HCT116 (cell line): ENCODE measurements at regions not wholly inside any gene's neighbourhood (a gene's known extent, or its start where the extent isn't known, plus 50 kb on each side); places are given as distances from the start of the nearest gene placed in this dataset.

ENCODE experiments used
- ATAC-seq: fragments of 200-7000 bp; cut with Tn5 transposase; 2 replicates; pipeline ENCODE4 v1.9.1; 2020; ENCODE audit warnings: mild to moderate bottlenecking, moderate library complexity
- BruUV-seq: library from RNA; stranded (reverse); fragments of 400-500 nt; replicated peaks from 2 replicates; lab custom pipeline; 2021; lab: Mats Ljungman, UMichigan
- CTCF ChIA-PET: fragments of 300-600 bp; sonication (Branson Sonifier 250); formaldehyde crosslinking; loops from one replicate; lab custom pipeline; 2021; ENCODE audit warnings: antibody characterized with exemption; lab: Charles Lee
- POLR2A ChIA-PET: fragments of 300-600, 350-600 bp; sonication (Branson Sonifier 250); formaldehyde crosslinking; loops from one replicate; lab custom pipeline; 2021; ENCODE audit warnings: antibody characterized with exemption; lab: Charles Lee
- RAD21 ChIA-PET, 2 experiments: fragments of 300-600 bp; sonication (Branson Sonifier 250); formaldehyde crosslinking; loops; one replicate each; lab custom pipeline; 2023; ENCODE audit warnings: low total read pairs in 2 of 2; ENCODE audit not compliant: uncharacterized antibody in 2 of 2, unreplicated experiment in 2 of 2, low non-redundant PET in 1 of 2; lab: Charles Lee
- DNase-seq: peaks from one replicate; pipeline ENCODE4 v3.0.0-alpha.2; 2010; ENCODE audit warnings: low read depth, low spot score
- H2AFZ ChIP-seq: fragments of 200-600 bp; shearing (Covaris generic), sonication (generic); 2 replicates; pipeline ENCODE4 v1.6.1; 2017; ENCODE audit warnings: low read depth, mixed run types, mixed read lengths, antibody characterized with exemption, low read length; ENCODE audit not compliant: poor library complexity, severe bottlenecking
- H3K27ac ChIP-seq: 2 replicates; pipeline ENCODE4 v1.5.1; 2012; ENCODE audit warnings: low read depth, low read length
- H3K27me3 ChIP-seq: fragments of 200-600 bp; sonication (generic); 2 replicates; pipeline ENCODE4 v1.6.1; 2016; ENCODE audit warnings: mixed run types, low read length, mixed read lengths; ENCODE audit not compliant: insufficient read depth
- H3K36me3 ChIP-seq, 2 experiments: fragments of 200-500 bp in 1 of 2; fragments of 200-600 bp in 1 of 2; sonication (Bioruptor generic) in 1 of 2; sonication (generic) in 1 of 2; 2 replicates each; pipeline versions ENCODE4 v1.5.1 to v1.6.1; 2014 to 2016; ENCODE audit warnings: low read length in 2 of 2, inconsistent platforms in 1 of 2, mixed read lengths in 1 of 2, mixed run types in 1 of 2; ENCODE audit not compliant: insufficient read depth in 2 of 2, control insufficient read depth in 1 of 2
- H3K4me1 ChIP-seq, 2 experiments: fragments of 200-600 bp in 1 of 2; sonication (generic) in 1 of 2; 2 replicates each; pipeline versions ENCODE4 v1.5.1 to v1.6.1; 2012 to 2017; ENCODE audit warnings: low read length in 2 of 2, inconsistent platforms in 1 of 2, mild to moderate bottlenecking in 1 of 2, mixed read lengths in 1 of 2, mixed run types in 1 of 2, moderate library complexity in 1 of 2; ENCODE audit not compliant: insufficient read depth in 2 of 2, control insufficient read depth in 1 of 2
- H3K4me2 ChIP-seq: fragments of 200-600 bp; sonication (generic); 2 replicates; pipeline ENCODE4 v1.6.1; 2017; ENCODE audit warnings: mixed run types, low read length, mixed read lengths
- H3K4me3 ChIP-seq, 2 experiments: fragments of 200-600 bp in 1 of 2; sonication (generic) in 1 of 2; replicated peaks in 1 of 2; 2 replicates each; pipeline ENCODE4 v1.5.1; 2011 to 2016; ENCODE audit warnings: low read length in 2 of 2, control low read depth in 1 of 2, low read depth in 1 of 2, mild to moderate bottlenecking in 1 of 2, mixed read lengths in 1 of 2, mixed run types in 1 of 2
- H3K79me2 ChIP-seq: fragments of 200-600 bp; sonication (generic); 2 replicates; pipeline ENCODE4 v1.6.1; 2017; ENCODE audit warnings: mild to moderate bottlenecking, mixed run types, low read length, moderate library complexity, mixed read lengths; ENCODE audit not compliant: insufficient read depth
- H3K9ac ChIP-seq: fragments of 200-600 bp; sonication (generic); 2 replicates; pipeline ENCODE4 v1.6.1; 2016; ENCODE audit warnings: low read length, mixed read lengths
- H3K9me2 ChIP-seq: fragments of 200-600 bp; sonication (generic), shearing (Covaris generic); 2 replicates; pipeline ENCODE4 v1.6.1; 2017; ENCODE audit warnings: mixed run types, mild to moderate bottlenecking, moderate library complexity; ENCODE audit not compliant: insufficient read depth
- H3K9me3 ChIP-seq, 2 experiments: fragments of 200-500 bp in 1 of 2; fragments of 200-600 bp in 1 of 2; sonication (Bioruptor generic) in 1 of 2; sonication (generic) in 1 of 2; 2 replicates each; pipeline ENCODE4 v1.6.1; 2014 to 2017; ENCODE audit warnings: low read length in 2 of 2, mixed read lengths in 2 of 2, inconsistent platforms in 1 of 2, low read depth in 1 of 2, mild to moderate bottlenecking in 1 of 2, mixed run types in 1 of 2, moderate library complexity in 1 of 2; ENCODE audit not compliant: control insufficient read depth in 1 of 2, insufficient read depth in 1 of 2
- H4K20me1 ChIP-seq: fragments of 200-600 bp; sonication (generic), shearing (Covaris generic); 2 replicates; pipeline ENCODE4 v1.6.1; 2017; ENCODE audit warnings: mixed run types, mild to moderate bottlenecking, moderate library complexity; ENCODE audit not compliant: insufficient read depth
- ATF3 ChIP-seq: IDR thresholded peaks from 2 replicates; pipeline ENCODE4 v1.6.1; 2012
- CEBPB ChIP-seq: IDR thresholded peaks from 2 replicates; pipeline ENCODE4 v1.6.1; 2012; ENCODE audit warnings: low read depth
- EGR1 ChIP-seq: IDR thresholded peaks from 2 replicates; pipeline ENCODE4 v1.6.1; 2012; ENCODE audit warnings: low read depth
- EZH2 ChIP-seq: fragments of 200-600 bp; sonication (generic); IDR thresholded peaks from 2 replicates; pipeline ENCODE4 v1.6.1; 2017; ENCODE audit warnings: antibody characterized with exemption, mixed run types
- JUND ChIP-seq: IDR thresholded peaks from 2 replicates; pipeline ENCODE4 v1.6.1; 2012
- MAX ChIP-seq: IDR thresholded peaks from 2 replicates; pipeline ENCODE4 v1.6.1; 2012
- POLR2AphosphoS5 ChIP-seq: IDR thresholded peaks from 2 replicates; pipeline ENCODE4 v1.6.1; 2011; ENCODE audit warnings: mild to moderate bottlenecking, low read depth, low read length, moderate library complexity
- SIN3A ChIP-seq: IDR thresholded peaks from 2 replicates; pipeline ENCODE4 v1.6.1; 2012; ENCODE audit warnings: low read depth
- SP1 ChIP-seq: IDR thresholded peaks from 2 replicates; pipeline ENCODE4 v1.6.1; 2012; ENCODE audit warnings: low read depth
- SRF ChIP-seq: IDR thresholded peaks from 2 replicates; pipeline ENCODE4 v1.6.1; 2012; ENCODE audit warnings: low read depth
- TCF7L2 ChIP-seq: IDR thresholded peaks from 2 replicates; pipeline ENCODE4 v1.7.0; 2011; ENCODE audit warnings: borderline replicate concordance, inconsistent platforms; ENCODE audit not compliant: insufficient read depth, insufficient read length; ENCODE audit errors: extremely low read depth
- YY1 ChIP-seq: IDR thresholded peaks from 2 replicates; pipeline ENCODE4 v1.6.1; 2011; ENCODE audit warnings: low read length, low read depth, moderate library complexity, mild to moderate bottlenecking; ENCODE audit not compliant: insufficient replicate concordance; ENCODE audit errors: extremely low read depth
- ZFX ChIP-seq: fragments of 450-650 bp; IDR thresholded peaks from 2 replicates; pipeline ENCODE4 v1.6.1; 2017
- ZNF274 ChIP-seq: fragments of 200-500 bp; sonication (Bioruptor generic); IDR thresholded peaks from 2 replicates; pipeline ENCODE4 v1.6.1; 2014; ENCODE audit warnings: mild to moderate bottlenecking, low read depth, low read length, inconsistent platforms
- intact Hi-C: fragments of 100-400 bp; cut with micrococcal nuclease; formaldehyde crosslinking; loops from 2 replicates; pipeline ENCODE4 v1.10.0; 2022
- TF ChIP-seq, protein P1 (sequence below): IDR thresholded peaks from 2 replicates; pipeline ENCODE4 v1.6.1; 2011; ENCODE audit warnings: mild to moderate bottlenecking, low read length, moderate library complexity; ENCODE audit not compliant: insufficient replicate concordance; ENCODE audit errors: extremely low read depth
- TF ChIP-seq, protein P2 (sequence below): IDR thresholded peaks from 2 replicates; pipeline ENCODE4 v1.6.1; 2012; ENCODE audit warnings: low read depth

DNA sequence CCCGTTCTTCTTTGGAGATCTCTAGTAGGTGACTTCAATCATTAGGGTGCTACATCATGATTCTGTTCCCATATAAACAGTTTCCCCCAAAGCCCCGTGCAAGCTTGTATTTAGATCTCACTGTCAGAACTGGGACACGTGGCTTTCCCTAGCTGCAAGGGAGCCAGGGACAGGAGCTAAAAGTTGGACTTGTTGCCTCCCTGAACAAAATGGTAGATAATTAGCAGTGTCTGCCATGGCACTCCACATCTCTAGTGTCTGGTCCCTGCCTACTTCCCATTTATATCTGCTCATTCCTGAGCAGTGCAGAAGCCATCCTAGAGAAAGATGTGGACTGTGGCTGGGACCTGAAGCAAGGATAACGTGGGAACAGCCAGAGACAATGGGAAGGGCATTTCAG is 76.6 kb upstream of the FGFR2 start:
- no peaks in the 10 kb centered on the region for H3K9me3 ChIP-seq
- no peaks in the 10 kb centered on the region for H3K4me1 ChIP-seq
- H3K27ac ChIP-seq, result no peak overlapping the region
- peaks cover 22% of the 10 kb centered on the region; the same call in 1 of the 2 replicates for H3K27me3 ChIP-seq
- DNase-seq, result no peak
- no peak overlapping the region for H3K4me2 ChIP-seq
- H3K4me3 ChIP-seq, result no peak overlapping the region
- no peaks in the 10 kb centered on the region for H3K79me2 ChIP-seq
- TF ChIP-seq CEBPB, result no peak
- no peak for TF ChIP-seq TCF7L2
- TF ChIP-seq ZFX, result no peak
- TF ChIP-seq, protein P1, sequence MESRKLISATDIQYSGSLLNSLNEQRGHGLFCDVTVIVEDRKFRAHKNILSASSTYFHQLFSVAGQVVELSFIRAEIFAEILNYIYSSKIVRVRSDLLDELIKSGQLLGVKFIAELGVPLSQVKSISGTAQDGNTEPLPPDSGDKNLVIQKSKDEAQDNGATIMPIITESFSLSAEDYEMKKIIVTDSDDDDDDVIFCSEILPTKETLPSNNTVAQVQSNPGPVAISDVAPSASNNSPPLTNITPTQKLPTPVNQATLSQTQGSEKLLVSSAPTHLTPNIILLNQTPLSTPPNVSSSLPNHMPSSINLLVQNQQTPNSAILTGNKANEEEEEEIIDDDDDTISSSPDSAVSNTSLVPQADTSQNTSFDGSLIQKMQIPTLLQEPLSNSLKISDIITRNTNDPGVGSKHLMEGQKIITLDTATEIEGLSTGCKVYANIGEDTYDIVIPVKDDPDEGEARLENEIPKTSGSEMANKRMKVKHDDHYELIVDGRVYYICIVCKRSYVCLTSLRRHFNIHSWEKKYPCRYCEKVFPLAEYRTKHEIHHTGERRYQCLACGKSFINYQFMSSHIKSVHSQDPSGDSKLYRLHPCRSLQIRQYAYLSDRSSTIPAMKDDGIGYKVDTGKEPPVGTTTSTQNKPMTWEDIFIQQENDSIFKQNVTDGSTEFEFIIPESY, result no peak
- TF ChIP-seq EZH2, result no peak
- TF ChIP-seq JUND, result no peak
- TF ChIP-seq MAX, result no peak
- TF ChIP-seq SIN3A, result no peak
- TF ChIP-seq ZNF274, result no peak
- TF ChIP-seq ATF3, result no peak
- TF ChIP-seq YY1, result no peak
- no peak for TF ChIP-seq SRF
- TF ChIP-seq, protein P2, sequence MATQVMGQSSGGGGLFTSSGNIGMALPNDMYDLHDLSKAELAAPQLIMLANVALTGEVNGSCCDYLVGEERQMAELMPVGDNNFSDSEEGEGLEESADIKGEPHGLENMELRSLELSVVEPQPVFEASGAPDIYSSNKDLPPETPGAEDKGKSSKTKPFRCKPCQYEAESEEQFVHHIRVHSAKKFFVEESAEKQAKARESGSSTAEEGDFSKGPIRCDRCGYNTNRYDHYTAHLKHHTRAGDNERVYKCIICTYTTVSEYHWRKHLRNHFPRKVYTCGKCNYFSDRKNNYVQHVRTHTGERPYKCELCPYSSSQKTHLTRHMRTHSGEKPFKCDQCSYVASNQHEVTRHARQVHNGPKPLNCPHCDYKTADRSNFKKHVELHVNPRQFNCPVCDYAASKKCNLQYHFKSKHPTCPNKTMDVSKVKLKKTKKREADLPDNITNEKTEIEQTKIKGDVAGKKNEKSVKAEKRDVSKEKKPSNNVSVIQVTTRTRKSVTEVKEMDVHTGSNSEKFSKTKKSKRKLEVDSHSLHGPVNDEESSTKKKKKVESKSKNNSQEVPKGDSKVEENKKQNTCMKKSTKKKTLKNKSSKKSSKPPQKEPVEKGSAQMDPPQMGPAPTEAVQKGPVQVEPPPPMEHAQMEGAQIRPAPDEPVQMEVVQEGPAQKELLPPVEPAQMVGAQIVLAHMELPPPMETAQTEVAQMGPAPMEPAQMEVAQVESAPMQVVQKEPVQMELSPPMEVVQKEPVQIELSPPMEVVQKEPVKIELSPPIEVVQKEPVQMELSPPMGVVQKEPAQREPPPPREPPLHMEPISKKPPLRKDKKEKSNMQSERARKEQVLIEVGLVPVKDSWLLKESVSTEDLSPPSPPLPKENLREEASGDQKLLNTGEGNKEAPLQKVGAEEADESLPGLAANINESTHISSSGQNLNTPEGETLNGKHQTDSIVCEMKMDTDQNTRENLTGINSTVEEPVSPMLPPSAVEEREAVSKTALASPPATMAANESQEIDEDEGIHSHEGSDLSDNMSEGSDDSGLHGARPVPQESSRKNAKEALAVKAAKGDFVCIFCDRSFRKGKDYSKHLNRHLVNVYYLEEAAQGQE, result no peak
- no peak for TF ChIP-seq EGR1
- TF ChIP-seq SP1, result no peak
- no peak for TF ChIP-seq POLR2AphosphoS5
- TF ChIP-seq, all 23 proteins: peak for 0
- no TSS peak for BruUV-seq
- ChIA-PET CTCF (no interaction called here), POLR2A (no interaction called here), RAD21 (no interaction called here)
- H4K20me1 ChIP-seq, result no peaks in the 10 kb centered on the region
- no peaks in the 10 kb centered on the region for H3K36me3 ChIP-seq
- H3K9me2 ChIP-seq, result no peaks in the 10 kb centered on the region
- H2AFZ ChIP-seq, result no peak overlapping the region
- ATAC-seq, result no peak
- intact Hi-C loops, result no loop called here
- H3K9ac ChIP-seq, result no peak overlapping the region
